Ishikawa (cell line): ENCODE measurements at regions not wholly inside any gene's neighbourhood (a gene's known extent, or its start where the extent isn't known, plus 50 kb on each side); places are given as distances from the start of the nearest gene placed in this dataset.

Experiments
- CEBPB ChIP-seq: IDR thresholded peaks from 2 replicates; pipeline ENCODE4 v1.6.1; 2012
- CREB1 ChIP-seq: IDR thresholded peaks from 2 replicates; pipeline ENCODE4 v1.6.1; 2012; ENCODE audit warnings: low read depth
- EGR1 ChIP-seq: IDR thresholded peaks from 2 replicates; pipeline ENCODE4 v1.6.1; 2012
- EP300 ChIP-seq: IDR thresholded peaks from 2 replicates; pipeline ENCODE4 v1.6.1; 2012; ENCODE audit warnings: borderline replicate concordance
- FOXM1 ChIP-seq: IDR thresholded peaks from 2 replicates; pipeline ENCODE4 v1.6.1; 2012; ENCODE audit warnings: low read depth, borderline replicate concordance
- MAX ChIP-seq: IDR thresholded peaks from 2 replicates; pipeline ENCODE4 v1.6.1; 2012
- RAD21 ChIP-seq: IDR thresholded peaks from 2 replicates; pipeline ENCODE4 v1.6.1; 2012; ENCODE audit warnings: low read depth
- REST ChIP-seq: IDR thresholded peaks from 2 replicates; pipeline ENCODE4 v1.6.1; 2012; ENCODE audit warnings: low read depth, mild to moderate bottlenecking
- TAF1 ChIP-seq: IDR thresholded peaks from 2 replicates; pipeline ENCODE4 v1.6.1; 2012; ENCODE audit warnings: low read depth, mild to moderate bottlenecking
- TCF12 ChIP-seq: IDR thresholded peaks from 2 replicates; pipeline ENCODE4 v1.6.1; 2012; ENCODE audit warnings: low read depth
- USF1 ChIP-seq: IDR thresholded peaks from 2 replicates; pipeline ENCODE4 v1.6.1; 2012
- YY1 ChIP-seq: IDR thresholded peaks from 2 replicates; pipeline ENCODE4 v1.6.1; 2012; ENCODE audit warnings: low read depth
- ZBTB7A ChIP-seq: IDR thresholded peaks from 2 replicates; pipeline ENCODE4 v1.6.1; 2012; ENCODE audit warnings: low read depth

GRCh38 chr13:22461854-22462490 lies 718.8 kb upstream of the SGCG start:
- TF ChIP-seq CEBPB (no peak), TAF1 (no peak), REST (no peak), YY1 (no peak), ZBTB7A (no peak), RAD21 (no peak), USF1 (no peak), EGR1 (no peak), EP300 (no peak), CREB1 (no peak), FOXM1 (no peak), TCF12 (no peak), MAX (no peak)
